OCI-LY1 (cell line): ENCODE measurements at regions not wholly inside any gene's neighbourhood (a gene's known extent, or its start where the extent isn't known, plus 50 kb on each side); places are given as distances from the start of the nearest gene placed in this dataset.

Experiments used
- H2AFZ ChIP-seq: fragments of 200-600 bp; sonication (generic), shearing (Covaris generic); 2 replicates; pipeline ENCODE4 v1.6.0; 2014; ENCODE audit warnings: antibody characterized with exemption, mild to moderate bottlenecking, low read length
- H3F3A ChIP-seq: fragments of 200-600 bp; sonication (generic), shearing (Covaris generic); 2 replicates; pipeline ENCODE4 v1.6.0; 2014; ENCODE audit warnings: mild to moderate bottlenecking, antibody characterized with exemption, low read length, moderate library complexity; ENCODE audit not compliant: insufficient read depth
- H3K27ac ChIP-seq: fragments of 200-600 bp; sonication (generic); 2 replicates; pipeline ENCODE4 v1.5.1; 2014; ENCODE audit warnings: low read length, mixed run types, mild to moderate bottlenecking, low read depth; ENCODE audit not compliant: poor library complexity, severe bottlenecking
- H3K27me3 ChIP-seq: fragments of 200-600 bp; sonication (generic); 2 replicates; pipeline ENCODE4 v1.6.0; 2014; ENCODE audit warnings: antibody characterized with exemption, mild to moderate bottlenecking, low read length, moderate library complexity; ENCODE audit not compliant: insufficient read depth
- H3K36me3 ChIP-seq: fragments of 200-600 bp; sonication (generic); 2 replicates; pipeline ENCODE4 v1.6.1; 2014; ENCODE audit warnings: mild to moderate bottlenecking, antibody characterized with exemption, low read length, moderate library complexity, mixed read lengths; ENCODE audit not compliant: insufficient read depth
- H3K4me1 ChIP-seq: fragments of 200-600 bp; sonication (generic); 2 replicates; pipeline ENCODE4 v1.5.1; 2014; ENCODE audit warnings: mild to moderate bottlenecking, low read length, moderate library complexity; ENCODE audit not compliant: insufficient read depth, severe bottlenecking
- H3K4me2 ChIP-seq: fragments of 200-600 bp; sonication (generic), shearing (Covaris generic); 2 replicates; pipeline ENCODE4 v1.6.1; 2014; ENCODE audit warnings: low read length
- H3K4me3 ChIP-seq: fragments of 200-600 bp; sonication (generic); 2 replicates; pipeline ENCODE4 v1.5.1; 2014; ENCODE audit warnings: low read length, low read depth, mild to moderate bottlenecking, mixed read lengths; ENCODE audit not compliant: poor library complexity, severe bottlenecking
- H3K79me2 ChIP-seq: fragments of 200-600 bp; shearing (Covaris generic); 2 replicates; pipeline ENCODE4 v1.6.1; 2016; ENCODE audit warnings: mixed run types, low read length, mixed read lengths; ENCODE audit not compliant: insufficient read depth
- H3K9ac ChIP-seq: fragments of 200-600 bp; sonication (generic), shearing (Covaris generic); 2 replicates; pipeline ENCODE4 v1.6.1; 2014; ENCODE audit warnings: mild to moderate bottlenecking, low read length, mixed read lengths
- H3K9me2 ChIP-seq: fragments of 200-600 bp; sonication (generic), shearing (Covaris generic); 2 replicates; pipeline ENCODE4 v1.6.1; 2014; ENCODE audit warnings: low read depth, mild to moderate bottlenecking, low read length, mixed read lengths
- H3K9me3 ChIP-seq: fragments of 200-600 bp; shearing (Covaris generic); 2 replicates; pipeline ENCODE4 v1.6.1; 2014; ENCODE audit warnings: low read length, mixed read lengths
- H4K20me1 ChIP-seq: fragments of 200-600 bp; sonication (generic), shearing (Covaris generic); 2 replicates; pipeline ENCODE4 v1.6.0; 2016; ENCODE audit warnings: mild to moderate bottlenecking, low read length; ENCODE audit not compliant: insufficient read depth
- CTCF ChIP-seq: fragments of 200-600 bp; sonication (generic), shearing (Covaris generic); IDR thresholded peaks from 2 replicates; pipeline ENCODE4 v1.5.1; 2017; ENCODE audit warnings: mild to moderate bottlenecking, antibody characterized with exemption, low read length, moderate library complexity, mixed read lengths
- EZH2 ChIP-seq: fragments of 200-600 bp; sonication (generic), shearing (Covaris generic); IDR thresholded peaks from 2 replicates; pipeline ENCODE4 v1.8.0; 2017; ENCODE audit warnings: borderline replicate concordance, mixed run types, mild to moderate bottlenecking, antibody characterized with exemption, low read length, moderate library complexity, mixed read lengths

- no peaks in the 10 kb centered on the region for H3K4me1 ChIP-seq
- no peaks in the 10 kb centered on the region for H4K20me1 ChIP-seq
- H3K4me2 ChIP-seq: no peak overlapping the region
- H3K9ac ChIP-seq: no peak overlapping the region
- H3K27me3 ChIP-seq: no peaks in the 10 kb centered on the region
- H3K9me2 ChIP-seq: no peaks in the 10 kb centered on the region
- no peaks in the 10 kb centered on the region for H3F3A ChIP-seq
- H3K4me3 ChIP-seq: no peak overlapping the region
- no peaks in the 10 kb centered on the region for H3K36me3 ChIP-seq
- H2AFZ ChIP-seq: no peak overlapping the region
- no peaks in the 10 kb centered on the region for H3K9me3 ChIP-seq
- TF ChIP-seq EZH2 (no peak), CTCF (no peak)
- no peak overlapping the region for H3K27ac ChIP-seq
- H3K79me2 ChIP-seq: no peaks in the 10 kb centered on the region
Measured at GRCh38 chr5:4313138-4313537, 717.5 kb downstream of the IRX1 start.

- H3K9ac ChIP-seq: no peak overlapping the region
- H3K79me2 ChIP-seq: no peaks in the 10 kb centered on the region
- H3K4me3 ChIP-seq: no peak overlapping the region
- no peaks in the 10 kb centered on the region for H4K20me1 ChIP-seq
- H3K27ac ChIP-seq: no peak overlapping the region
- H3K4me1 ChIP-seq: no peaks in the 10 kb centered on the region
- no peak overlapping the region for H2AFZ ChIP-seq
- no peaks in the 10 kb centered on the region for H3K36me3 ChIP-seq
- 0 out of 2 replicates have a peak, but pooled peaks cover 8% of the 10 kb centered on the region for H3K27me3 ChIP-seq
- H3F3A ChIP-seq: no peaks in the 10 kb centered on the region
- no peaks in the 10 kb centered on the region for H3K9me2 ChIP-seq
- H3K9me3 ChIP-seq: no peaks in the 10 kb centered on the region
- no peak overlapping the region for H3K4me2 ChIP-seq
- TF ChIP-seq EZH2 (no peak), CTCF (no peak)
Measured at GRCh38 chr5:4319478-4320128, 724.0 kb downstream of the IRX1 start.

DNA sequence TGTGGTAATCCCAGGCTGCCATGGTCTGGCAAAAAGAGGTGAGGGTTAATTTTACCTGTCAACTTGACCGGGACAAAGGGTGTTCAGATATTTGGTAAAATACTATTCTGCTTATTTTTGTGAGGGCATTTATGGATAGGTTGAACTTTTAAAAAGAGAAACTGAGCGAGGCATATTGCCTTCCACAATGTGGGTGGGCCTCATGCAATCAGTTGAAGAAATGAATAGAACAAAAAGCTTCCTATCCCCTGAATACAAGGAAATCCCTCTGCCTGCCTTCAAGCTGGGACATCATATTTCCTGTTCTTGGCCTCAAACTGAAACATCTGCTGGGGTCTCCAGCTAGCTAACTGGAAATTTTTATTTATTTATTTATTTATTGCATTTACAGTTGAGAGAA, 734.7 kb downstream of the IRX1 start:
- H3K27ac ChIP-seq: no peak overlapping the region
- H3K4me2 ChIP-seq: no peak overlapping the region
- H3K9me3 ChIP-seq: no peaks in the 10 kb centered on the region
- TF ChIP-seq CTCF (no peak), EZH2 (no peak)
- H3K9me2 ChIP-seq: no peaks in the 10 kb centered on the region
- no peaks in the 10 kb centered on the region for H3F3A ChIP-seq
- no peaks in the 10 kb centered on the region for H3K79me2 ChIP-seq
- no peaks in the 10 kb centered on the region for H3K27me3 ChIP-seq
- no peaks in the 10 kb centered on the region for H3K4me1 ChIP-seq
- H3K9ac ChIP-seq: no peak overlapping the region
- no peak overlapping the region for H2AFZ ChIP-seq
- no peaks in the 10 kb centered on the region for H3K36me3 ChIP-seq
- no peak overlapping the region for H3K4me3 ChIP-seq
- no peaks in the 10 kb centered on the region for H4K20me1 ChIP-seq
